HG02798 (cell line): ENCODE measurements at regions not wholly inside any gene's neighbourhood (a gene's known extent, or its start where the extent isn't known, plus 50 kb on each side); places are given as distances from the start of the nearest gene placed in this dataset.
"Not testable (repeated sequence)": the region's sequence is repeated elsewhere in the genome, so short reads cannot be mapped to it uniquely, and the experiment has no call there.

ENCODE experiments used
- ATAC-seq: cut with Tn5 transposase; IDR thresholded peaks from one replicate; pipeline ENCODE4 v1.9.1; 2021; ENCODE audit warnings: mild to moderate bottlenecking; ENCODE audit not compliant: unreplicated experiment, poor library complexity

DNA sequence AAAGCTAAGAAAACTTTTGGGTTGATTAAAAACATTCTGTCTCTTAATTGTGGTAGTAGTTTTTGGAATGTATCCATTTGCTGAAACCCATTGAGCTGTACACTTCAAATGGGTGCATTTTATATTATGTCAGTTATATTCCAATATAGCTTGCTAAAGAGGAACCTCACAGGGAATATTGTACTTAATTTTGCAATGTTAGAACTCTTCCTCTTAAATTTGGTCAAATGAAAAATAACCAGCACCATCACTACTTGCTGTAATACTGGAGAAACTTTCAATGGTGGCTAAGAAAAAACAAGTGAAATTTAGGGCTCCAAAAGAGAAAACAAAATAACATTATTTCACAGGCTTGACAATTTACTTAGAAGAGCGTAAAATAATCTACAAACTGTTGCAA is 651.5 kb downstream of the MAFB start:
- no peak for ATAC-seq

DNA sequence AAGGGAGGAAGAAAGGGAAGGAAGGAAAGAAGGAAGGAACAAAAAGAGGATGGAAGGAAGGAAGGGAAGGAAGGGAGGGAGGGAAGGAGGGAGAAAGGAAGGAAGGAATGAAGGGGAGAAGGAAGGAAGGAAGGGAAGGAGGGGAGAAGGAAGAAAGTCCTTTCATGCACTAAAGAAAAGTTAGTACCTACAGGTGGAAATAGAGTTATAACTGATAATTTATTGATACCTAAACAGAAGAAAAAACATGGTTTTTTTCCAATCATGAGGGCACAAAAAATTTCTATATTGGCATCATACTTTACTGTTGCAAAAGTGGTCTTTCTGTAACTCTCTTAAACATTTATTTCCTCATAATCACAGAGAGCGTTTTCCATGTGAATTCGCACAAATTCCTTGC is 659.4 kb downstream of the MAFB start:
- no peak for ATAC-seq

DNA sequence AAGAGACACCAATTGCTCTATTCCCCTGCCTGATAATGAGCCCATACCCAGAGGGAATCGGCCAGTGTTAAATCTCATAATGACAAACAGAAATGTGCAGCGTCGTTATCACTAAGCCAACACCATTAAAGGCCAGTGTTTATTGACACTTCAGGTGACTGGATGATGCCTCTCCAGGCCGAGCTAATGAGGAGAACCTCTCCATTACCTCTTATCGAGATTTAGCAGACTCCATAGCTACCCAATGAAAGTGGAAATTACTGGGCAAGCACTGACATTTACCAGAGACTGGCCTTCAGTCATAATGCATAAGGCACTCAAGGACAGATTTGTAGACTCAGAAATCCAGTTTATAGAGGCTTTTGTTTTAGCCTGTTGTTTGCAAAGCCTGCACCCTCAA is 669.5 kb downstream of the MAFB start:
- no peak for ATAC-seq

DNA sequence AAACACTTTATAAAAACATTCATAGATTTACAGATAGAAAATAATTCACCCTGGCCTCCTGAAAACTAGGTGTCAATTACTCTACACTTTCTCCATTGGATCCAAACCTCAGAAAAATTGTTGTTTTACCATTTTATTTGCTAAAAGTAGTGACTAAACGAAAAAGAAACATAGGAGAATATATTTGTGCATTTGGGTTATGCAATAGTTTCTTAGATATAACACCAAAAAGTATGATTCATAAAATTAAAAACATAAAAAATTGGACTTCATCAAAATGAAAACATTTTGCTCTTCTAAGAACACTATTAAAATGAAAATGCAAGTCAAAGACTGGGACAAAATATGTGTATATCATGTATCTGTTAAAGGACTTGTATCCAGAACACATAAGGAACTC is 671.3 kb downstream of the MAFB start:
- no peak for ATAC-seq

DNA sequence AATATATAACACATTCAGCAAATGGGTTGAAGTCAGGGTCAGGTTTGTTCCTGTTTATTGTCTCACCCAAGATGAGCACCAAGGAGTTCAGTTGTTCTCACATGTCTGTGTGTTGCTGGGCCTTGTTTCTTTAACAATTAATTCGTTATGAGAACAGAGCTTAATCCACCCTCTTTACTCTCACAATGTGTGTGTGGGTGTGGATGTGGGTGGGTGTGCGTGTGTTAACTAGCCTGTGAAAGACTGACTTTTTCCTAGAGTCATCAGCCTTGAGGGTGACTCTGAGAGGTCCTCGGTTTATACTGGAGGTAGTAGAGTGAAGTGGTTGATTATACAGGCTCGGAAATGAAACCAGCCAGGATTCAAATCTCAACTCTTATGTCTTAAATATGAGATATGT is 672.1 kb downstream of the MAFB start:
- no peak for ATAC-seq

DNA sequence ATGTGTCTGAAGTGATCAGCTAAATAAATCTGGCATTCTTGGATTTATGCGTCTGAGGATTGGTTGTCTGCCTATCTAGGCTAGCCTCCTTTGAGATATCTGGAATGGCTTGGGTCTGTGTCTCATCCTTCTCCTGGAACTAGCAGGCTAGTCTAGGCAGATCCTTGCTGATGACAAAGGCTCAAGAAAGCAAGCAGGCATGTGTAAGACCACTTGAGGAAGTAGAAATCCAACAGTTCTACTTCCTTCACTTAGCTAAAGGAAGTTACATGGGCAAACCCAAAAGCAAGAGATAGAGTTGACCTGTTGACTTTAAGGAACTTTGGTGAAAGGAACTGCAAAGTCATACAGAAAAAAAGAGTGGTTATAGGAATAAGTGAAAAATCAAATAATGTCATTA is 672.6 kb downstream of the MAFB start:
- ATAC-seq, result no peak

DNA sequence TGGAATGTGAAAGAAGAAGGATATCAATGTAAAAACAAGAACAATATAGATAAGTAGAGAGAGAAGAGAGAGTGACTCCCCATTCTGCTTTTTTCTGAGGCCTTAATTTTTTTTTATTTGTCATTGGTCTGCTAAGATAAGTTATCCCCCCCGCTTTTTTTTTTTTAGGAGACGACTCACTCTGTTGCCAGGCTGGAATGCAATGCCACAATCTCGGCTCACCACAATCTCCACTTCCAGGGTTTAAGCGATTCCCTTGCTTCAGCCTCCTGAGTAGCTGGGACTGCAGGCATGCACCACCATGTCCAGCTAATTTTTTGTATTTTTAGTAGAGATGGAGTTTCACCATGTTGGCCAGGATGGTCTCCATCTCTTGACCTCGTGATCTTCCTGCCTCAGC is 677.0 kb downstream of the MAFB start:
- ATAC-seq, result not testable (repeated sequence)

DNA sequence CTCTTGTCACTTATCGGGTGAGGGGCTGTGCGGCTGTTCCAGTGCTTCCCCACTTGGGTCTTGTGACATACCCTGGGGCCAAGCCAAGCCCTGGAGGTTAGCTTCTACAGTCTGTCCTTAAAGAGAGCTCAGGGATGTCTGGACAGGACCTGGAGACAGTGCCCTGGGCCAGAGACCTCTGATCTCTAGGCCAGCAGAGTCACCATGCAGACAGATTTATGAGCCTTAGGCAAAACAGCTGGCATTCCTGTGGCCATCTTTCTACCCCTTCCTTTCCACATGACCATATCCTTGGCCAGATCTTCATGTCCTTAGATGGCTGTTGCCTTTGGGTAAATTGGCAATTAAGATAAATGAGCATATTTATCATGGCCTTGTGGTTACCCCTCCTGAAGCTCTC is 678.6 kb downstream of the MAFB start:
- no peak for ATAC-seq

DNA sequence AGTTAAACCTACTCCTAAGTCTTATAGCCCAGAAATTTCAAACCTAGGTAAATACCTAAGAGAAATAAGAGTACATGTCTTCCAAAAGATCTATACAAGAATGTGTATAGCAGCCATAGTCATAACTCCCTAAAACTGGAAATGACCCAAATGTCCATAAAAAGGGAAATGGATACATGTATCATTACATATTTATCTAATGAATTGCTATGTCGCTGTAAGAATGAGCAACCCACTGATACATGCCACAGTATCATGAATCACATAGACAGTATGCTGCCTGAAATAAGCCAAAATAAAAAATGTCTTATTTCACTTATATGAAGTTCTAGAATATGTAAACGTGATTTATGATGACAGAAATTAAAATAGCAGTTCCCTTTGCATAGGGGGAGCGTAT is 679.5 kb downstream of the MAFB start:
- no peak for ATAC-seq

DNA sequence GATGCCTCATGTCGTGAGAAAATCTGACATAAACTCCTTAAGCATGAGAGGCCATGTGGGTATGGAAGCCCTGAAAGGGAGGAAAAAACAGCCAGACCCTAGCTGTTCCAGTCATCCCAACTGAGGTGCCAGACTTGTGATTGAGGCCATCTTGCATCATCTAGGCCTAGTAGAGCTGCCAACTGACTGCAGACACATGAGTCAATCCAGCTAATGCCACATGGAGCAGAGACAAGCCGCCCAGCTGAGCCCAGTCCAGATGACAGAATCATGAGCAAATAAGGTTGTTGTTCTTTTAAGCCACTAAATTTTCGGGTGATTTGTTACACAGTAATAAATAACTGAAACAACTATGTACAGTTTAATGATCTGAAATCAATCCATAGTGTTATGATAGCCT is 680.9 kb downstream of the MAFB start:
- no peak for ATAC-seq

DNA sequence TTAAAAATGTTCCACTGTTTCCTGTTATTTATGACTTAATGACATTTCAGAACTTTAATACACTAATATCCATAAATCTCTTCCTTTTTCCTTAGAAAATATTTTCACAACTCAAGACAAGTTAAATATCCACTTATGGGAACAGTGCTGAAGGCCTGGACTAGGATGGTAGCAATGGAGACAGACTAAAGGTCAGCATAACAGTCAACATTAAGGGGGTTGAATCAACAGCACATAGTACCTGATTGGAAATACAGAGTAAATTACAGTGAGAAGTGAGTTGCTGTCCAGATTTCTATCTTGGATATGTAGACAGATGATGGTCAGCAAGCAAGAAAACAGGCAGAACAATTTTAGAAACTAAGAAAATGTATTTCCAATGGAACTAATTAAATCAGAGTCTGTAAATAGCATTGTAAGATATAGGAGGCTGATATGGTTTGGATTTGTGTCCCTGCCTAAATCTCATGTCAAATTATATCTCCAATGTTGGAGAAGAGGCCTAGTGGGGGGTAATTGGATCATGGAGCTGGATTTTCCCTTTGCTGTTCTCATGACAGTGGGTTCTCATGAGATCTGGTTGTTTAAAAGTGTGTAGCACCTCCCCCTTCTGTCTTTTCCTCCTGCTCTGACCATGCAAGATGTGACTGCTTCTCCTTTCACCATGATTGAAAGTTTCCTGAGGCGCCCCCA is 682.7 kb downstream of the MAFB start:
- no peak for ATAC-seq

DNA sequence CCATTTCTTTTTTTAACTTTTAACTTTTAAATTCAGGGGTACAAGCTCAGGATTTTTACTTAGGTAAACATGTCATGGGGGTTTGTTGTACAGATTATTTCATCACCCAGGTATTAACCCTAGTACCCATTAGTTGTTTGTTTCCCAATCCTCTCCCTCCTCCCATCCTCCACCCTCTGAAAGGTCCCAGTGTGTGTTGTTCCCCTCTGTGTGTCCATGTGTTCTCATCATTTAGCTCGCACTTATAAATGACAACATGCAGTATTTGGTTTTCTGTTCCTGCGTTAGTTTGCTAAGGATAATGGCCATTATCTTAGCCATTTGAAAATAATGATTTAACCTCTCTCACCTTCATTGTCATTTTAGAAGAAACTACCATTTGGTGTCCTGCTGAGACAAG is 684.9 kb downstream of the MAFB start:
- ATAC-seq, result not testable (repeated sequence)

DNA sequence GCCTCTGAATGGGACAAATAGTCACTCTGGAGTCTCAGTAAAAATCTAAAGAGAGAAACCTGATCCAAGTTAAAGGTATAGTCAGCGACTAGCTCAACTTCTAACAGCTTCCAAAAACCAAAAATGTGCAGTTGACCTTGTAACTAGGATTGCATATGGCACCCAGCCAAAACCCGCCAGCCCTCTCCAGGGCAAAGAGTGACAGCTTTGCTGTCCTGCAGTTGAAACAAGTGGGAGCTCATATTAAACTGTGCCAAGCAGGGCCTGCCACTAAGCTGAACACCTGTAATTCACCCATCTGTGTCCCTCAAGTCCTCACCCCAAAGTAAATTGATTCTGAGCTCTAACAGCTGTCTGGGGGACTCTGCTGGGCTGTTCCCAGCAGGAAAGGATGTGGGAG is 695.3 kb downstream of the MAFB start:
- ATAC-seq, result no peak

DNA sequence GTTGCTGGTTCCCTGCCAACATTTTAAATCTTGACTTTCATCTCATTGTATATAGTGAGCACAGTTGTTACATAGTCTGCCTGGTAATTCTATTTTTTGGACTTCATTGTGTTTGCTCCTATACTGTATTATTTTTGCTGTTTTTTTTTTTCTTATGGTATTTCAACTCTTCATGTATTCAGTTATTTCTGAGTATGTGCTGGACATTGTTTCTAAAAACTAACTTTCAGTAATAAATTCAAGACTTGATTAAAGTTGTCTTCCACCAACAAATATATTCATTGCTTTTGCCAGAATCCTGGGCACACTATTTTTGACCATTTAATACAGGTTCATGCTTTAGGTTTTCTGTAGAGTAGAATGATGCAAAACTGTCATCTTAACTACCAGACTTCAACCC is 698.3 kb downstream of the MAFB start:
- ATAC-seq, result no peak

DNA sequence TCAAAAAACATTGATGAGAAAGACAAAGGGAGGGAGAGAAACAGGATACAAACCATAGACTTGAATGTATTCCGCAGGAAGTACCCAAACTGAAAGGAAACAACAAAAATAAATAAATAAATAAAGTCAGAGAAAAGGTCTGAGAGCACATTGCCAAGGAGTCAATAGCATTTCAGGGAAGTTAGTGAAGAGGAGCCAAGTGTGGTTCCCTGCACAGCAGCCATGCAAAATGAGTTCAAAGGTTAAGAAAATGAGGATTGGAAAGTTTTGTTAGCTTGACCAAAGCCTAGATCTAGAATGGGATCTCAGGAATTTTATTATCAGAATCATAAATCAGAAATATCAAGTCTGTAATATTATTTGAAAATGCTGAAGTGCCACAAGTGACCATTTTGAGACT is 700.0 kb downstream of the MAFB start:
- no peak for ATAC-seq

DNA sequence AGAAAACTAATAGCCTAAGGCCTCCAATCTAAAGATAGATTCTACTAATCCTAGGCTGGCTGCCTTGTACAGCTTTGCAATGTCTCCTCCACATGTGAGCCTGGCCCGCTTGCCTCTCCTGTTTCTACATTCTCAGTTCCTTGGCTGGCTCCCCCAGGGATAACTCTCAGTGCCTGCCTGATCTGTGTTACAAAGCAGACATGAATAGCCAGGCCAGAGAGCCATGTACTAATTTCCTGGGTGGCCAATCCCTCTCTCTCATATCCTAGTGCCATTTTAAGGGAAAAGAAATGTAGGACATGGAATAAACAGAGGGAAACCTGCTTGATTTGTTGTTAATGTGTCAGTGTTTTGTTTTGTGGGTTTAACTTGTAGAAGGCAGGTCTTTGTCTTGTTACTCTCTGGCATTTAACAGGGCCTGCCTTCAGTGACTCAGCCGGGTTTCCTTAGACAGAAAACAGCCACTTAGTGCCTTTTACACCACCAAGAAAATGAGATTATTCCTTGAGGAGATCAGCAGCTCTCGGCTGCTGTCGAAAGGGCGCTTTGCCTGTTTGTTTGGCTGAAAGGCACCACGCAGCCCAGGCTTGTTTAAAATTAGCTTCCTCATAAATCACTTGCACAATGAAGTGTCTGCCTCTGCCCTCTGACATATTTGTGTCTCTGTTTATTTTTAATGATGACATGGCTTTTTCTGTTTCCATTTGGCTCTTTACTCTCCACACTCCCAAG is 702.7 kb downstream of the MAFB start:
- no peak for ATAC-seq

DNA sequence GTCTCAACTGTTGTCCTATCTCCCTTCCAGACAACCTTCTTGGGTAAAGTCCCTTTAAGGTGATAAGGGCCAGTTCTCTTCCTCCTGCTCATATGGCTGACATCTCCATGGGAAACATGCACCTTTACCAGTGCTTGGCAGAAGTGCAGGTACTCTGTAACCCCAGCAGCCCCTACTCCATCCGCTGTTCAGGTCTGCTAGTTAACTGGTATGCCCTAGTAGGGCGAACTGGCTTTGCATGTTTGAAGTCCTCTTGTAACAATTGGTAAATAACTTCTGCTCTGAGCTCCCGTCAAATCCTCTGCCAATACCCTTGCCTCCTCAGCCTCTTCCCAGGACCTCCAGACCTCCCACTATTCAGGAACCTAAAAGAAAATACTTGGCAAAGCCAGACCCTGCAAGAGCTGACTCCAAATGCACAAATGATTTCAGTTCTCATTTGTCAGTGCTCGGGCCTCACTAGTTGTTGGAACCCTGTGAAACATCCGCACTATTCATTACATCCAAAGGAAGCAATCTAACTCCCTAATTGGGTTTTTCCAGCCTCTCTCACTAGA is 703.7 kb downstream of the MAFB start:
- ATAC-seq, result no peak

DNA sequence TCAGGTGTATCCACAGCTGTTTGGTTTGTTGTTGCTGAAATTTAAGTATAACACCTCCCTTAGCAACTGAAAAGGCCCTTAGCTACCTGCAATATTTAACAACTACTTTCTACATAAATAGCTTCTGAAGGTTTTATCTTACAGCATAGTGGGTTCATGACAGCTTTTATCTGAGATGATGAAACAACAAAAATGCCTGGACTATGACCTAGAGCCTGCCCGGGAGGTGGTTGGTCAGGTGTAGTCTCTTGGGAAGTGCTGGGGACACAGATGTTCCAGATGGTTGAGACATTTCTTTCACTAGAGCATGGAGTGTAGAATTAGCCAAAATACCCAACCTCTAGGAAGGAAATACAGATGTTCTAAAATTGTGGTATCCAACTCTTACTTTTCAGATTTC is 705.4 kb downstream of the MAFB start:
- ATAC-seq, result no peak

DNA sequence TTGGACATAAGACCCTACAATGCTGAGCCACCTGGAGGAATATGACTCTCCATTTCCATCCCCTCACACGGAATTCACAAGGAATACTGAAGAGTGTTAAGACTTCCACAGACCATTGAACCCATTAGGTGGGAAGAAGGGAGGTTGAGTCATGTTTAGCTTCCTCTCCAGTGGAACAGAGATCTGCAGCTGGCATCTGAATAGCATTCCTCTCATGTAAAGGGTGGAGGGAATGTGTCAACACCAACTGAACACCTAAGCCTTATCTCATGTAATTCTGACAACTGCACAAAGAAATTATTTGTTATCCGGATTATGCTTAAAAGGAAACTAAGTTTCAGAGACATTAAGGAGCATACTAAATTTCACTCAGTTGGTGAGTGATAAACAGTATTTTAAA is 705.9 kb downstream of the MAFB start:
- no peak for ATAC-seq

DNA sequence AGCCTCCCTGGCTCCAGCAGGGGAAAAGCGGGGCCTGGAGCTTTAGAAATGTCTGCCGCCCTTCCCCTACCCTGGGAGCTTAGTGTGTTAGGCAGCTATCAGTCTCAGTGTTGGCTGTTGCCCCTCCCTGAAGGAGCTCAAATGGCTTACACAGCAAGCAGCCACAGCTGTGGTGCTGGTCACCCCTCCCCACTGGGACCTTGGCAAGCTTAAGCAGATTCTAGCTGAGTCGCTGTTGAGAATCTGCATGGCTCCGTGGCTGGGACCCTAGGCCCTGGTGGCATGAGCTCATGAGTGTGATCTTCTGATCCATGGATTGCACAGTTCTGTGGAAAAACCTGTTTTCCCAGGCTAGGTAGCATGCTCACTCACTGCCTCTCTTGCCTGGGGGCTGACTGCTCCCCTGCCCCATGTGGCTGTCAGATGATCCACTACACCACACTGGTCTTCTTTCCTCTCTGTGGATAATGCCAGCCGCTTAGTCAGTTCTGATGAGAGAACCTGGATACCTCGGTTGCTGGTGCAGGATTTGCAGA is 714.0 kb downstream of the MAFB start:
- ATAC-seq, result no peak

DNA sequence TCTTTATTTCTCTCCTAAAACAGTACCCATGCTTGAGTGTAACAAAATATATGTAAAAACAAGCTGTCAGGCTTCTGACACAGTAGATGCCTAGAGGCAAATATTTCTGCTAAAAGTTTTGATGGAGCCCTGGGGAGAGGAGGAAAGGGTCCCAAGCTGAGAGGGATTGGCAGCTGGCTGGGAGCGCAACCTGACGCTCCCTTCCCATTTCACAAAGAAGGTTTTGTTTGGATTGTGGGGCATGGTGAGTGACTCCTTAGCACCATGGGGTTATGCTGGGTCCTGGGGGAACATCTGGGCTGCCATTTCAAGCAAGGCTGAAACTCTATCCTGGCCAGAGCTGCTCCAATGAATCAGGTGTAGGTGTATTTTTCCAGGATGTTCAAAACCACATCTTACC is 720.5 kb downstream of the MAFB start:
- no peak for ATAC-seq

DNA sequence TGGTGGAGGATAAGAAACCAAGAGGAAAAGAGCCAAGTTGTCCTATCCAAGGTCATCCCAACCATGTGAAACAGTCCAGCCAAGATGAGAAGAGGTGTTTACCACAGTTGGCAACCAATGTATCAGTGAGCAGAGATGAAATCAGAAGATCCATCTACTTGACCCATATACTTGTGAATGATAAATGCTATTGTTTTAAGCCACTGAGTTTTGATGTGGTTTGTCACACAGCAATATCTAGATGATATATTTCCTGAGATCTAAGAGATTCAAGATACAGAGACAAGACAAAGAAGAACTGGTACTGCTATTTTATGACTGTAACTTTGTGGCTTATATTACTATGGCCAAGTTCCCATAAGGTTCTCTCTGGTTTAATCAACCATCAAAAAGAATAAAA is 721.2 kb downstream of the MAFB start:
- ATAC-seq, result no peak
